Upper lobe of left lung (tissue), 6 donors: ENCODE measurements at regions not wholly inside any gene's neighbourhood (a gene's known extent, or its start where the extent isn't known, plus 50 kb on each side); places are given as distances from the start of the nearest gene placed in this dataset.

Experiments
- ATAC-seq, 2 donors: fragments of 200-7000 bp; cut with Tn5 transposase; one replicate each; pipeline ENCODE4 v1.9.1; 2022; ENCODE audit warnings: mild to moderate bottlenecking in 2 of 2, moderate library complexity in 2 of 2; ENCODE audit not compliant: low FRiP score in 2 of 2
- DNase-seq, 2 donors: peaks; one replicate each; pipeline ENCODE4 v3.0.0-alpha.2; 2019 to 2020
- H3K27ac ChIP-seq, 4 donors: fragments of 200-600 bp; sonication (generic); one replicate each; pipeline ENCODE4 v1.5.1; 2016 to 2019
- H3K27me3 ChIP-seq, 4 donors: fragments of 200-600 bp; sonication (generic); one replicate each; pipeline ENCODE4 v1.5.1; 2017 to 2019
- H3K36me3 ChIP-seq, 4 donors: fragments of 200-600 bp; sonication (generic); one replicate each; pipeline ENCODE4 v1.5.1; 2016 to 2019
- H3K4me1 ChIP-seq, 4 donors: fragments of 200-600 bp; sonication (generic); one replicate each; pipeline ENCODE4 v1.5.1; 2018 to 2019
- H3K4me3 ChIP-seq, 4 donors: fragments of 200-600 bp; sonication (generic); one replicate each; pipeline ENCODE4 v1.5.1; 2017 to 2019; ENCODE audit warnings: mild to moderate bottlenecking in 2 of 4, moderate library complexity in 1 of 4
- H3K9me3 ChIP-seq, 4 donors: fragments of 200-600 bp; sonication (generic); one replicate each; pipeline ENCODE4 v1.5.1; 2018 to 2019
- EP300 ChIP-seq, 4 donors: sonication (generic); formaldehyde crosslinking; IDR thresholded peaks; one replicate each; pipeline ENCODE4 v1.5.1; 2017; ENCODE audit warnings: antibody characterized with exemption in 4 of 4, control low read depth in 2 of 4
- POLR2A ChIP-seq, 4 donors: fragments of 450-650 bp; IDR thresholded peaks; one replicate each; pipeline ENCODE4 v1.5.1; 2016 to 2017; ENCODE audit warnings: antibody characterized with exemption in 4 of 4, mild to moderate bottlenecking in 2 of 4
- POLR2AphosphoS5 ChIP-seq, 2 donors: sonication (generic); formaldehyde crosslinking; IDR thresholded peaks; one replicate each; pipeline ENCODE4 v1.5.1; 2017; ENCODE audit warnings: antibody characterized with exemption in 2 of 2
- WGBS, 2 donors: methylation state at CpG; one replicate each; pipeline ENCODE4 v1.1.5; 2017 to 2018; 5-methylcytosine and 5-hydroxymethylcytosine counted together
- TF ChIP-seq, protein P1 (sequence below), 6 experiments: fragments of 450-650 bp in 4 of 6; fragments of 200-600 bp in 2 of 6; sonication (generic) in 2 of 6; IDR thresholded peaks; one replicate each; pipeline ENCODE4 v1.5.1; 2016 to 2019; ENCODE audit warnings: antibody characterized with exemption in 6 of 6
- donor health status: DM: no; HTN: no; CAD: no; lungs with moderate emphysema.
- donor health status: DM: no; HTN: yes; CAD: no; lungs with severe emphysema.

- no peak overlapping the region for H3K27ac ChIP-seq
- no peaks in the 10 kb centered on the region for H3K4me1 ChIP-seq
- ATAC-seq (no peak), DNase-seq (no peak)
- 52 to 65% methylated on average over 3 of the region's 3 CpGs for WGBS, 2 donors
- TF ChIP-seq EP300 (IDR thresholded peaks at IDR 0.05) (no peak), POLR2AphosphoS5 (IDR thresholded peaks at IDR 0.05) (no peak), POLR2A (IDR thresholded peaks at IDR 0.05) (no peak)
- TF ChIP-seq, protein P1, sequence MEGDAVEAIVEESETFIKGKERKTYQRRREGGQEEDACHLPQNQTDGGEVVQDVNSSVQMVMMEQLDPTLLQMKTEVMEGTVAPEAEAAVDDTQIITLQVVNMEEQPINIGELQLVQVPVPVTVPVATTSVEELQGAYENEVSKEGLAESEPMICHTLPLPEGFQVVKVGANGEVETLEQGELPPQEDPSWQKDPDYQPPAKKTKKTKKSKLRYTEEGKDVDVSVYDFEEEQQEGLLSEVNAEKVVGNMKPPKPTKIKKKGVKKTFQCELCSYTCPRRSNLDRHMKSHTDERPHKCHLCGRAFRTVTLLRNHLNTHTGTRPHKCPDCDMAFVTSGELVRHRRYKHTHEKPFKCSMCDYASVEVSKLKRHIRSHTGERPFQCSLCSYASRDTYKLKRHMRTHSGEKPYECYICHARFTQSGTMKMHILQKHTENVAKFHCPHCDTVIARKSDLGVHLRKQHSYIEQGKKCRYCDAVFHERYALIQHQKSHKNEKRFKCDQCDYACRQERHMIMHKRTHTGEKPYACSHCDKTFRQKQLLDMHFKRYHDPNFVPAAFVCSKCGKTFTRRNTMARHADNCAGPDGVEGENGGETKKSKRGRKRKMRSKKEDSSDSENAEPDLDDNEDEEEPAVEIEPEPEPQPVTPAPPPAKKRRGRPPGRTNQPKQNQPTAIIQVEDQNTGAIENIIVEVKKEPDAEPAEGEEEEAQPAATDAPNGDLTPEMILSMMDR (IDR thresholded peaks at IDR 0.05) = no peak
- no peaks in the 10 kb centered on the region for H3K9me3 ChIP-seq
- H3K27me3 ChIP-seq = no peaks in the 10 kb centered on the region
- H3K4me3 ChIP-seq = no peak overlapping the region
- H3K36me3 ChIP-seq = no peaks in the 10 kb centered on the region
Measured at GRCh38 chr2:844715-845114, 105.9 kb upstream of the SNTG2 start.

- H3K4me1 ChIP-seq = no peaks in the 10 kb centered on the region
- H3K4me3 ChIP-seq = no peak overlapping the region
- no peaks in the 10 kb centered on the region for H3K9me3 ChIP-seq
- no peak for DNase-seq
- 61 to 77% methylated on average over 14 to 16 of the region's 16 CpGs for WGBS, 2 donors
- ATAC-seq = no peak
- TF ChIP-seq EP300 (IDR thresholded peaks at IDR 0.05) (no peak), POLR2A (IDR thresholded peaks at IDR 0.05) (no peak), POLR2AphosphoS5 (IDR thresholded peaks at IDR 0.05) (no peak)
- TF ChIP-seq, protein P1 (IDR thresholded peaks at IDR 0.05) = no peak
- H3K36me3 ChIP-seq = no peaks in the 10 kb centered on the region
- no peaks in the 10 kb centered on the region for H3K27me3 ChIP-seq
- H3K27ac ChIP-seq = no peak overlapping the region
Measured at GRCh38 chr2:842151-842803, 108.4 kb upstream of the SNTG2 start.

GRCh38 chr2:841036-841435 is 109.6 kb upstream of the SNTG2 start:
- Histone ChIP-seq H3K36me3 (no peaks in the 10 kb centered on the region), H3K4me3 (no peak overlapping the region), H3K9me3 (no peaks in the 10 kb centered on the region), H3K27me3 (no peaks in the 10 kb centered on the region), H3K4me1 (no peaks in the 10 kb centered on the region), H3K27ac (no peak overlapping the region)
- ATAC-seq (no peak), DNase-seq (no peak)
- WGBS, 2 donors = 86 to 89% methylated on average over 5 of the region's 5 CpGs
- TF ChIP-seq POLR2AphosphoS5 (IDR thresholded peaks at IDR 0.05) = no peak
- TF ChIP-seq EP300 (IDR thresholded peaks at IDR 0.05) = no peak
- no peak for TF ChIP-seq POLR2A (IDR thresholded peaks at IDR 0.05)
- TF ChIP-seq, protein P1 (IDR thresholded peaks at IDR 0.05) = no peak

GRCh38 chr2:834233-834632 is 116.4 kb upstream of the SNTG2 start:
- no peaks in the 10 kb centered on the region for H3K27me3 ChIP-seq
- DNase-seq (no peak), ATAC-seq (no peak)
- H3K9me3 ChIP-seq = no peaks in the 10 kb centered on the region
- H3K36me3 ChIP-seq = no peaks in the 10 kb centered on the region
- 79 to 82% methylated on average over 10 of the region's 10 CpGs for WGBS, 2 donors
- TF ChIP-seq POLR2A (IDR thresholded peaks at IDR 0.05) (no peak), EP300 (IDR thresholded peaks at IDR 0.05) (no peak), POLR2AphosphoS5 (IDR thresholded peaks at IDR 0.05) (no peak)
- TF ChIP-seq, protein P1 (IDR thresholded peaks at IDR 0.05) = no peak
- no peak overlapping the region for H3K4me3 ChIP-seq
- H3K4me1 ChIP-seq = peaks cover 6 to 25% (median 20%) of the 10 kb centered on the region in 4 donors
- no peak overlapping the region for H3K27ac ChIP-seq

DNA sequence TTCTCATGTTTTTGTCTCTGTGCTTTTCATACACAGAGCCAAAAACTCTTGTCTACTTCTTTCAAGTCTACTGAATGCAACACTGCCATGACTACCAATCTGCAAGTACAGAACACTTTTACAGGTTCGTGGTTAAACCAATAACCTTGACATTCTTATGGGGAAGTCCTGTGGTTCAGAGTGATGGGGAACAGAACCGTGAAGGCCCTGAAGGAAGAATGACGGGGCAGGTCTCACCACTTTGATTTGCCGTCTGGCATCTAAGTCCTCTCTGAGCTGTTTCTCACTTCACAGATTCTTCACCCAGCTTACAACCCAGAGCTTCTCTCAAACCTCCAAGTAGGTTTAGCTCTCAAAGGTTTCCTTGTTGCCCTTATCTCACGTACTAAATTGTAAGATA is 117.5 kb upstream of the SNTG2 start:
- Histone ChIP-seq H3K9me3 (no peaks in the 10 kb centered on the region), H3K27ac (no peak overlapping the region), H3K4me3 (no peak overlapping the region), H3K36me3 (no peaks in the 10 kb centered on the region), H3K27me3 (no peaks in the 10 kb centered on the region), H3K4me1 (peaks cover 6 to 25% (median 20%) of the 10 kb centered on the region in 4 donors)
- no peak for DNase-seq
- WGBS, 2 donors = 79 to 86% methylated on average over 5 of the region's 5 CpGs
- ATAC-seq = no peak
- TF ChIP-seq POLR2A (IDR thresholded peaks at IDR 0.05) (no peak), POLR2AphosphoS5 (IDR thresholded peaks at IDR 0.05) (no peak), EP300 (IDR thresholded peaks at IDR 0.05) (no peak)
- TF ChIP-seq, protein P1 (IDR thresholded peaks at IDR 0.05) = no peak
